GM21526 (cell line): ENCODE measurements at regions not wholly inside any gene's neighbourhood (a gene's known extent, or its start where the extent isn't known, plus 50 kb on each side); places are given as distances from the start of the nearest gene placed in this dataset.
"Not testable (repeated sequence)": the region's sequence is repeated elsewhere in the genome, so short reads cannot be mapped to it uniquely, and the experiment has no call there.

ENCODE experiments used
- ATAC-seq: cut with Tn5 transposase; IDR thresholded peaks from one replicate; pipeline ENCODE4 v1.9.1; 2021; ENCODE audit warnings: moderate library complexity; ENCODE audit not compliant: unreplicated experiment, low FRiP score

- not testable (repeated sequence) for ATAC-seq
Measured at GRCh38 chr20:7803411-7804151, 136.7 kb downstream of the HAO1 start.

GRCh38 chr20:7806831-7807230 is 133.4 kb downstream of the HAO1 start:
- ATAC-seq = no peak

- ATAC-seq = no peak
Measured at GRCh38 chr20:7817286-7817685, 123.0 kb downstream of the HAO1 start.

GRCh38 chr20:7818477-7818876 is 121.8 kb downstream of the HAO1 start:
- ATAC-seq = no peak

- ATAC-seq = no peak
Measured at GRCh38 chr20:7820897-7821296, 119.4 kb downstream of the HAO1 start.

GRCh38 chr20:7822772-7823171 is 117.5 kb downstream of the HAO1 start:
- no peak for ATAC-seq

- ATAC-seq = no peak
Measured at GRCh38 chr20:7828437-7828836, 111.8 kb downstream of the HAO1 start.

GRCh38 chr20:7829031-7829430 is 111.2 kb downstream of the HAO1 start:
- no peak for ATAC-seq

- no peak for ATAC-seq
Measured at GRCh38 chr20:7829776-7830175, 110.5 kb downstream of the HAO1 start.
